PC-3 (cell line): ENCODE measurements at regions not wholly inside any gene's neighbourhood (a gene's known extent, or its start where the extent isn't known, plus 50 kb on each side); places are given as distances from the start of the nearest gene placed in this dataset.

Experiments
- EZH2 ChIP-seq: fragments of 300-600 bp; sonication (generic); IDR thresholded peaks from one replicate; pipeline ENCODE4 v1.6.1; 2017; ENCODE audit warnings: antibody characterized with exemption, mild to moderate bottlenecking, low read length; ENCODE audit not compliant: unreplicated experiment
- EZH2phosphoT487 ChIP-seq: fragments of 300-600 bp; sonication (generic); IDR thresholded peaks from 2 replicates; pipeline ENCODE4 v1.6.1; 2018; ENCODE audit warnings: mild to moderate bottlenecking, antibody characterized with exemption, low read length, borderline replicate concordance
- TF ChIP-seq, protein P1 (sequence below): fragments of 300-600 bp; sonication (generic); conservative IDR thresholded peaks from 2 replicates; pipeline ENCODE4 v1.5.1; 2017; ENCODE audit warnings: antibody characterized with exemption, low read depth, mild to moderate bottlenecking, low read length

DNA sequence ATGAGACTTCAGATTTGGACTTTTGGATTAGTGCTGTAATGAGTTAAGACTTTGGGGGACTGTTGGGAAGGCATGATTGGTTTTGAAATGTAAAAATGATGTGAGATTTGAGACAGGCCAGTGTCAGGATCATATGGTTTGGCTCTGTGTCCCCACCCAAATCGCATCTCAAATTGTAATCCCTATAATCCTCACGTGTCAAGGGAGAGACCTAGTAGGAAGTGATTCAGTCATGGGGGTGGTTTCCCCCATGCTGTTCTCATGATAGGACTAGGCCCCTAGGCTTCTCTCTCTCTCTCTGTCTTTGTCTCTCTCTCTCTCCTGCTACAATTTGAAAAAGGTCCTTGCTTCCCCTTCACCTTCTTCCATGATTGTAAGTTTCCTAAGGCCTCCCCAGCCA lies 473.3 kb upstream of the CD180 start:
- TF ChIP-seq, protein P1, sequence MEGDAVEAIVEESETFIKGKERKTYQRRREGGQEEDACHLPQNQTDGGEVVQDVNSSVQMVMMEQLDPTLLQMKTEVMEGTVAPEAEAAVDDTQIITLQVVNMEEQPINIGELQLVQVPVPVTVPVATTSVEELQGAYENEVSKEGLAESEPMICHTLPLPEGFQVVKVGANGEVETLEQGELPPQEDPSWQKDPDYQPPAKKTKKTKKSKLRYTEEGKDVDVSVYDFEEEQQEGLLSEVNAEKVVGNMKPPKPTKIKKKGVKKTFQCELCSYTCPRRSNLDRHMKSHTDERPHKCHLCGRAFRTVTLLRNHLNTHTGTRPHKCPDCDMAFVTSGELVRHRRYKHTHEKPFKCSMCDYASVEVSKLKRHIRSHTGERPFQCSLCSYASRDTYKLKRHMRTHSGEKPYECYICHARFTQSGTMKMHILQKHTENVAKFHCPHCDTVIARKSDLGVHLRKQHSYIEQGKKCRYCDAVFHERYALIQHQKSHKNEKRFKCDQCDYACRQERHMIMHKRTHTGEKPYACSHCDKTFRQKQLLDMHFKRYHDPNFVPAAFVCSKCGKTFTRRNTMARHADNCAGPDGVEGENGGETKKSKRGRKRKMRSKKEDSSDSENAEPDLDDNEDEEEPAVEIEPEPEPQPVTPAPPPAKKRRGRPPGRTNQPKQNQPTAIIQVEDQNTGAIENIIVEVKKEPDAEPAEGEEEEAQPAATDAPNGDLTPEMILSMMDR, result no peak
- TF ChIP-seq EZH2phosphoT487, result no peak
- TF ChIP-seq EZH2, result no peak
